Fibroblast of gingiva (primary cell): ENCODE measurements at regions not wholly inside any gene's neighbourhood (a gene's known extent, or its start where the extent isn't known, plus 50 kb on each side); places are given as distances from the start of the nearest gene placed in this dataset.
A peak's percentile ranks its signal among the peaks of the same experiment; 100 is the strongest.

Experiments
- DNase-seq: peaks from one replicate; pipeline ENCODE4 v3.0.0-alpha.2; 2011; ENCODE audit warnings: low read depth

DNA sequence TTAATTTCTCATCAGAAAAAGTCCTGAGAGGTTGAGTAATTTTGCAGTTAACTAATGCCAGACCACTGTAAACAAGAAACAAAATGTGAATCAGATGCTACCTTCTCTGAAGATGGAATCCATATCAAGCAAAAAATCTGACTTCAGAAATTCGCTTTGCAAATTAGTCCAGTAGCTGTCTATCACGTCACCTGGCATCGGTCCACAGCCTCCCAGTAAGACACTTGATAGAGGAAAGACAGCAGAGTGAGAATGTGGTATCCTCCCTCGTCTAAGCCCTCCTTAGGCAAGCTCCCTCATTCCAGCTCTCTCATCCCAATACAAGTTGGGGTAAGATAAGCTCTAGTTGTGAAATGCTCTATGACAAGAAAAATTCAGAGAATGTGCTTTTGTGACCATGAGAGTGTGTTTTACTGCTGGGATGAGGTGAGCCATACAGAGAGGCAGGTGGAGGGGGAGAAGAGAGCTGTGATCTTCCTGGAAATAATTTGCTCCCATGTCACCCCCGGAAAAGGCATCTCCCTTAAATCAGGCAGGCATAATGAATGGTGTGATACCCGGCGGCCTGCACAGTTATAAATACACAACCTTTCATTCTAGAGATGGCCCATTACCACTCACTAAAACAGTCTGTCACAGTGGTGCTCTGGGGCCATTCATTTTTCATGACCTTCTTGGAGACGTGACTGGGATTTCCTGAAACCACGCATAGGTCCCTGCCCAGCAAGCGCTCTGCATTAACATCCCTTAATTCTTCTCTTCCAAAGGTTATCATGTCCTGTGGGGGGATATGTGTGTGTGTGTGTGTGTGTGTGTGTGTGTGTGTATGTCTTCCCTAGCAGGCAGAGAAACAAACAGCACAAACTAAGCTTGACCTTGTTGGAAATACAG is 602.0 kb upstream of the KCNMB2 start:
- peak; percentile 81 for DNase-seq

GRCh38 chr3:177935047-177935446 is 601.2 kb upstream of the KCNMB2 start:
- no peak for DNase-seq

- no peak for DNase-seq
Measured at GRCh38 chr3:177936721-177937120, 599.5 kb upstream of the KCNMB2 start.

DNA sequence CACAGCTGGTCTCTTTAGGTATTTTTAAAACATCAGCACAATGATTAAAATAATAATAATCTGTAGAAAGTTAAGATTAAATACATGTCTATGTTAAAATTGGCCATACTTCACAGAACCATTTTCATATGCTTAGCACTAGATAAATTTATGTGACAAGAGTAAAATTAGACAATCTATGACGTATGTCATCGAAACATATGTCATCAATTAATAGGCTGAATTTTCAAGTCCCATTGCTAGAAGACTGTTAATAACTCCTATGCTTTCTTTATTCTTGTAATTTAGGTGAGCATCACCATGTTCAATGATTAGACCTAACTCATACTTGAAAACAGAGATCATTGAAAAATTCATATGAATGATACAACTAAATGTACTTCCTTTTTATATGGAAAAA is 593.3 kb upstream of the KCNMB2 start:
- DNase-seq = no peak

DNA sequence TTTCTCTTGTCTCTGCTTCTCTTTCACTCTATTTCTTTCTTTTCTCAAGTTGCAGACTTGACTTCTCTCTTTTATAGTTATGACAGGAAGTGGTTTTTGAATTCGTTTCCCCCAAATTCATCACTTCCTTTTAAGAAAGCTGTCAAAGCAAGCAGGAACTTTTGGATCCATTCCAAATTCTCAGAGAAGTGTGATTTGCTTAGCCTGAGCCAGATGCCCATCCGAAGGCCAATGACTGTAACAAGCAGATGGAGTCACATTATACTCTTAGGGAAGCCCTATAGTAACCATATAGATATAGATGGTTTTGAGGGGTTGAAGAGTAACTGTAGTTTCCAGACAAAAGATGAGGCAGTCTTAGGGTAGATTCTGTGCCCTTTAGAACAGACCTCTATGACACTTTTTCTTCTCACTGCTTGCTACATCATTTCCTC is 592.0 kb upstream of the KCNMB2 start:
- DNase-seq = no peak

DNA sequence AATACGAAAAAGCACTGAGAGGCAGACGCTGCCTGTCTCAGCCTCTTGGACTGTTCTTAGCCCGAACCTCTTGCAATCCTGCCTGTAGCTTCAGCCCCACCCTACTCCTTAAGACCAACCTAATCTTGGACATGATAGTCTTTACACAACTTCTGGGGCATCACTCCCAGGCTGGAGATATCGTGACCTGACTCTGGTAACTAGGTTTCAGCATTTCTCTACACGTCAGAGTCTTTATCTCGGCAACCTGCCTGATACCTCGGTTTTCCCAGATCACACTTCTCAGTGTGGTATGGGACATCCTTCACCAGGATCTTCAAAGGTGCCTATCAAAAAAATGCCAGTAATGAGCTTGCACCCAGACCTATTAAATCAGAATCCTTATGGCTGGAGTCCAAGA is 590.2 kb upstream of the KCNMB2 start:
- no peak for DNase-seq

DNA sequence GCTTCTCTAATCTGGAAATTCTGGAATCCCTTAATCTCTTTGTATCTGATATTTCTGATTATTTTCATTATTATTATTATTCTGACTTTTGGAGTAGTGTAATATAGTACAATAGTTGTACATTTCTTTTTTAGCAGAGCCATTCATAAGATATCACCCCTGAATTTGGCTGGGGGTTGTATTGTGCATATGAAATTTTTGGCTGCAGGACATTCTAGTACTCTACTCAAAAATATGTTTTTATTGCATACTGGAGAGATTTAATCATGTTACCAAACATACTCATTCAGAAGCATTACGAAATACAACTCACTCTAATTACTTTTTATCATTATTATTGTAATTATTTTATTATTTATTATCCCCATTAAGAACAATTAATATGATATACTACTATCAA is 589.7 kb upstream of the KCNMB2 start:
- DNase-seq = peak; percentile 53

GRCh38 chr3:177946936-177947335 is 589.3 kb upstream of the KCNMB2 start:
- DNase-seq = peak; percentile 90

DNA sequence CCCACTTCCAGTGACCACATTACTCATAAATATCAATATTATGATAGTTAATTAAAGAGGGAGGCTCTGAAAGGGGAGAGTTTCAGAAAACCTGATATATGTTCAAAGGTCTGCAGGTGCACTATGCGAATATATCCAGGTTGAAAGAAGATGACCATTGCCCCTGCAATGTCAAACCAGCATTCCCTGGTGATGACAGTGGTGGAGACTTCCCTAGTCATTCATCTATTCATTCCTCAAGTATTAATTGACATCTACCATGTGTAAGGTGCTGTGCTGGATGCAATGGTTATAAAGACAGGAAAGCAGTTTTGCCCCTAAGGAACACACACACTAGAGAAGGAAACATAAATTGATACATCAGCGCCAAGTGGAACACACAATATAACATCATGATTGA is 588.3 kb upstream of the KCNMB2 start:
- no peak for DNase-seq

- no peak for DNase-seq
Measured at GRCh38 chr3:177948716-177949425, 587.4 kb upstream of the KCNMB2 start.

DNA sequence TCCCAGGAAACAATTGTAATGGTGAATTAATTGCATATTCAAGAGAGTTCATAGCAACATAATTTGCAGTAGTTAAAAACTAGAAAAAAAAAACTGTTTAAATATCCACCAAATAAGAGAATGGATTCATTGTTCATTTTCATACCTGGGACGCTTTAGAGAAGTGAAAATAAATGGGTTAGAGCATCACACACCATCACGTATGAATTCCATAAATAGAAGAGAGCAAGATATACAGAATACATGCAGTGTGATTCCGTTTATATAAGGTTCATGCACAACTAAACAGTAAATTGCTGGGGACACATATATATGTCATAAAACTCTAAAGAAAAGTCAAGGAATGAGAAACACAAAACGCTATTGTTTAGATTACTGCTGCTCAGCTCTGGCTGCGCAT is 577.0 kb upstream of the KCNMB2 start:
- DNase-seq = no peak

GRCh38 chr3:177960014-177960413 is 576.2 kb upstream of the KCNMB2 start:
- DNase-seq = peak; percentile 61

DNA sequence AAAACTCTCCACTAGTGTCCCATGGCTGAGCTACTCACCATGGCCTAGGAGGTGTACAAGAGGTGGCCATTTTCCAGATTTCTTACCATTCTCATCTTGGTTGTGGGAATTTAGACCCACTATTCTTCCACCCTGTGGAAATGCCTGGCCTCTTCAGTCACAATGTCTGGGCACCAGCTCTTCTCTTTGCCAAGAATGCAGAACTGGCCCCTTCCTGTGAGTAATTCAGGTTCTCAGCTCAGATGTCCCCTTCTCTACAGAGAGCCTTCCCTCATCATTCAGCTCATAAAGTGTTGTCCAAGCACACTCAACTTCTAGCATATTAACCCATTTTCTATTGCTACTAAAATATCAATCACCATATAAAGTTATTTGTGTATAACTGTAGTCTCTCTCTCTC is 575.5 kb upstream of the KCNMB2 start:
- no peak for DNase-seq

DNA sequence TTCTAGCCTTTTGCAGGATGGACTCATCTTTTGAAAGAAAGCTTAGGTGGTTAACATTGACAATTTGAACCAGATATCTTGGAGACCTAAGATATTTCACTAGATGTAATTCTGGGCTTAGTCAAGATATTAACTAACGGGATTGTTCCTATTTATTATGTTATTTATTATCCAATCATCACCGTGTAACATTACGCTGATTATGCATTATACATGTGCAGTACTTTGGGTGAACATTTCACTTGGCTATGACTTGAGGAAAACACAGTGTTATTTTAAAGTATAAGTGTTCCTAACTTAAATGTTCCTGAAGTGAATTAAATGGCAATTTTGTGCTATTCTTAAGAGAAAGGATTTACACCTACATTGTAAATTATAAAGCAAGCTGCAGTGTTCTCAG is 574.5 kb upstream of the KCNMB2 start:
- no peak for DNase-seq

- no peak for DNase-seq
Measured at GRCh38 chr3:177966493-177966892, 569.7 kb upstream of the KCNMB2 start.

DNA sequence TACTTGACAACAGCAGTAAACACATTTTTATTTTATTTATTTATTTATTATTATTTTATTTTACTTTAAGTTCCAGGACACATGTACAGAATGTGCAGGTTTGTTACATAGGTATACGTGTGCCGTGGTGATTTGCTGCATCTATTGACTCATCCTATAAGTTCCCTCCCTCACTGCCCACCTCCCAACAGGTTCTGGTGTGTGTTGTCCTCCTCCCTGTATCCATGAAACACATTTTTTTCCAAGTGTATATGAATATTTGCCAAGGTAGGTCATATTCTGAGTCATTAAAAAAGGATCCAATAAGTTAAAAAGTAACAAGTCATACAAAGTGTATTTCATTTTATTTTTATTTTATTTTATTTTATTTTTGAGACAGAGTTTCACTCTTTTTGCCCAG is 567.3 kb upstream of the KCNMB2 start:
- no peak for DNase-seq

GRCh38 chr3:177973241-177973840 is 562.9 kb upstream of the KCNMB2 start:
- peak; percentile 14 for DNase-seq

DNA sequence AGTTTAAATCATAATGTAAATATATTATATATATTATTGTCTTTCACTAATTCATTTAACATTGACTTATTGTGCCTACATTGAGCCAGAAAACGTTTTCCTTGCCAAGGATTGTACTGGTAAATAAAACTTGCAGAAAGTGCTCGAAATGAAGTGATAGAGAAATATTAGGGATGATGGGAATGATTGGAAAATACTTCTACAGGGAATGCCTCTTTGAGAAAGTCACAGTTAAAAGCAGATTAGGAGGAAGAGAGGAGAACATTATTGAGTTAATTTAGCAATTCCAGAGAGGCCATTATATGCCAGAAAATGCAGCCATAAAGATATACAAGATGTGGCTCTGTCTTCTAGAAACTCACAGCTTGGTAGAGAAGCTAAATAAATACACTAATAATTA is 560.0 kb upstream of the KCNMB2 start:
- no peak for DNase-seq

GRCh38 chr3:177976866-177977265 is 559.4 kb upstream of the KCNMB2 start:
- no peak for DNase-seq

GRCh38 chr3:177977381-177978158 is 558.7 kb upstream of the KCNMB2 start:
- peak; percentile 49 for DNase-seq

DNA sequence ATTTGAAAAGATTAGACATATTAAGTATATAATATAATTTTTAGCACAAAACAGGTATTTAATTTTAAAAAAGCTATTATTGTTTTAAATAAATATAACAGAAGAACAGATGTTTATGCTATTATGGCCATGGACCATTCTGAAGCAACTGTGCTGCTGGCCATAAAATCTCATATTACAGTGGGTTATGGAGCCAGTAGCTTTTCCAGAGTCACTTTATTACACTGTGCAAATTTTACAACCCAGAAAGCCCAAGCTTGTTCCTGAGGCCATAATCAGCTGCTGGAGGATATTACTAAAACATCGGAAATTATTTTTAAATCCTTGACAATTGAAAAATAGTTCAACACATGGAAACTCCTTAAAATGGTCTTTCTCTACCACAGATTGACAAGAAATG is 557.3 kb upstream of the KCNMB2 start:
- no peak for DNase-seq

GRCh38 chr3:177979703-177980102 is 556.5 kb upstream of the KCNMB2 start:
- DNase-seq = no peak
